Astrocyte of the cerebellum (primary cell): ENCODE measurements at regions not wholly inside any gene's neighbourhood (a gene's known extent, or its start where the extent isn't known, plus 50 kb on each side); places are given as distances from the start of the nearest gene placed in this dataset.
"Not testable (repeated sequence)": the region's sequence is repeated elsewhere in the genome, so short reads cannot be mapped to it uniquely, and the experiment has no call there.

Source experiments
- DNase-seq: peaks from one replicate; pipeline ENCODE4 v3.0.0-alpha.2; 2011; ENCODE audit warnings: low read depth
- H3K4me3 ChIP-seq: 2 replicates; pipeline ENCODE4 v1.5.1; 2011; ENCODE audit warnings: mild to moderate bottlenecking, low read depth, low read length, moderate library complexity
- in situ Hi-C: cut with HindIII; loops from 2 replicates; pipeline ENCODE4 v1.10.0; 2017; ENCODE audit warnings: low sequenced_read_pairs
- TF ChIP-seq, protein P1 (sequence below): IDR thresholded peaks from 2 replicates; pipeline ENCODE4 v1.5.1; 2012; ENCODE audit warnings: low read length, low read depth, moderate library complexity, mild to moderate bottlenecking; ENCODE audit errors: missing control alignments

DNA sequence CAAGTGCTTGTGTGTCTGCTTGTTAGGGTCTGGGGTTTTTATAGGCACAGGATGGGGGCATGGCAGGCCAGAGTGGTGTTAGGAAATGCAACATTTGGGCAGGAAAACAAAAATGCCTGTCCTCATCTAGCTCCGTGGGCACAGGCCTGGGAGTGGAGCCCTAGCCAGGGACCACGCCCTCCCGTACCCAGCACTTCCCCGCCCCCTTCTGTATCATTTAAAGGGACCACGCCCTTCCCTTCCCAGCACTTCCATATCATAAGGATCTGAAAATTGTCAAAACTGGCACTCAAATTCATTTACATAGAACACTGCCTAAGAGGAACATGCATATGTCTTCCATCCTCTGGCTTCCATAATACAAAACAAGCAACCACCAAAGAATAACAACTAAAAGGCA is 185.8 kb downstream of the B3GLCT start:
- TF ChIP-seq, protein P1, sequence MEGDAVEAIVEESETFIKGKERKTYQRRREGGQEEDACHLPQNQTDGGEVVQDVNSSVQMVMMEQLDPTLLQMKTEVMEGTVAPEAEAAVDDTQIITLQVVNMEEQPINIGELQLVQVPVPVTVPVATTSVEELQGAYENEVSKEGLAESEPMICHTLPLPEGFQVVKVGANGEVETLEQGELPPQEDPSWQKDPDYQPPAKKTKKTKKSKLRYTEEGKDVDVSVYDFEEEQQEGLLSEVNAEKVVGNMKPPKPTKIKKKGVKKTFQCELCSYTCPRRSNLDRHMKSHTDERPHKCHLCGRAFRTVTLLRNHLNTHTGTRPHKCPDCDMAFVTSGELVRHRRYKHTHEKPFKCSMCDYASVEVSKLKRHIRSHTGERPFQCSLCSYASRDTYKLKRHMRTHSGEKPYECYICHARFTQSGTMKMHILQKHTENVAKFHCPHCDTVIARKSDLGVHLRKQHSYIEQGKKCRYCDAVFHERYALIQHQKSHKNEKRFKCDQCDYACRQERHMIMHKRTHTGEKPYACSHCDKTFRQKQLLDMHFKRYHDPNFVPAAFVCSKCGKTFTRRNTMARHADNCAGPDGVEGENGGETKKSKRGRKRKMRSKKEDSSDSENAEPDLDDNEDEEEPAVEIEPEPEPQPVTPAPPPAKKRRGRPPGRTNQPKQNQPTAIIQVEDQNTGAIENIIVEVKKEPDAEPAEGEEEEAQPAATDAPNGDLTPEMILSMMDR = no peak
- in situ Hi-C loops = no loop called here
- DNase-seq = no peak
- no peak overlapping the region for H3K4me3 ChIP-seq

DNA sequence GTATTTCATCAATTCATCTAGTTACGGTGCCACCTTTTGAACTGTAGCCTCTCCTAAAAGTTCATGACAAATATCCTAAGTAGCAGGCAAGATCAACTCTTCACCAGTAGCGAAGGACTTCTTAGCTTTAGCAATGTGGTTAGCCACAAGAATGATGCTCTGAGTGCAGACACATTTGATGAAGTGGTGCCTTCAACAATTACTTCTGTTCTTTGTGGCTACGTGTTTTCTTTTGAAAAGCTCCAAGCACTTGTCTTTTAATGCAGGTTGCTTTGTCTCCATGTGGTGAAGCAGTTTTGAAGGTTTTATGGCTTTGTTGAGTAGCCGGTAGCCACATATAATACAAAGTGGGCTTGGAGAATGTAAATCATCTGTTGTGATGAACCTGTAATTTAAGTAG is 194.7 kb downstream of the B3GLCT start:
- peak; percentile 31 for DNase-seq
- TF ChIP-seq, protein P1 = no peak
- in situ Hi-C loops = no loop called here
- H3K4me3 ChIP-seq = no peak overlapping the region

DNA sequence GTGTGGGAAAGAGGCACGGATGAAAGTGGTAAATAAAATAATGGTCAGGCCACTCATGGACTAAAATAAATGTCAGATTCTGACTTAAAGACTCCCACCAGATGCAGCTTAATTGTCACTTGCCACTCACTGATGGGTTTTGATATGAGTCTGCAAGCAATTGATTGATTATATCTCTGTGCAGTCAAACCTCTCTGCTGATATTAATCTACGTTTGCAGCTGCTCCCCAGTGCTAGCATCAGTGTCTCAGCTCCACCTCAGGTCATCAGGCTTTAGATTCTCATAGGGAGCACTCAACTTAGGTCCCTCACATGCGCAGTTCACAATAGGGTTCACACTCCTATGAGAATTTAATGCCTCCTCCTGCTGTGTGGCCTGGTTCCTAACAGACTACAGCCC is 195.3 kb downstream of the B3GLCT start:
- H3K4me3 ChIP-seq = no peak overlapping the region
- in situ Hi-C loops = no loop called here
- TF ChIP-seq, protein P1 = no peak
- no peak for DNase-seq

DNA sequence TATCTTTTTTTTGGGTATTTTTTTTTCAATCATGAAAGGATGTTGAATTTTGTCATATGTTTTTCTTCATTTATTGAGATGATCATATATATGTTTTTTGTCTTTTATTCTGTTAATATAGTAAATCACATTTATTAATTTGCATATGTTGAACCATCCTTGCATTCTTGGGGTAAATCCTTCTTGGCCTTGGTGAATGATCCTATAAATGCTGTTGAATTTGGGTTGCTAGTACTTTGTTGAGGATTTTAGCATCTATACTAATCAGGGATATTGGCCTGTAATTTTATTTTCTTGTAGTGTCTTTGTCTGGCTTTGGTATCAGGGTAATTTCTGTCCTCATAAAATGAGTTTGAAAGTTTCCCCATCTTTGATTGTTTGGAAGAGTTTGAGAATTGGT is 199.9 kb downstream of the B3GLCT start:
- in situ Hi-C loops = loop anchor here (25.0 kb wide), 1 partner anchor 162 kb away; no protein-coding TSS in a partner anchor
- TF ChIP-seq, protein P1 = no peak
- no peak for DNase-seq
- no peak overlapping the region for H3K4me3 ChIP-seq

DNA sequence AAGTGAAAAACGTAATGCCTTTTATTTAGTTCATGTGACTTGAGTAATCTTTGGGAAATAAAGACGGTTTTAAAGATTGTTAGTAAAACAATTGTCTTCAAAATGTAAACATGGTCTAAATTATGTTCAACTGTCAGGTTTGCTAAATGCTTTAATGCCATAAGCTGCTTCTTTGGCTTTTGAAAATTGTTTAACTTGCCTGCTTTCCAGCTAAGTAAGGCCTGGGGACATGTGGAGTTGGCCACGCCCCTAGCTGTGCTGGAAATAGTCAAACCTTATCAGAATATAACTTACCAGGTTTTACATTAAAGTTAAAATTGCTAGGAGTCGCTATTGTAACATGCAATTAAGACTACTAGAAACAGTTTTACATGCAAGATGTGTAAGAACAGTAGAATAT is 203.9 kb downstream of the B3GLCT start:
- not testable (repeated sequence) for H3K4me3 ChIP-seq
- in situ Hi-C loops = loop anchor here (25.0 kb wide), 1 partner anchor 166 kb away; no protein-coding TSS in a partner anchor

DNA sequence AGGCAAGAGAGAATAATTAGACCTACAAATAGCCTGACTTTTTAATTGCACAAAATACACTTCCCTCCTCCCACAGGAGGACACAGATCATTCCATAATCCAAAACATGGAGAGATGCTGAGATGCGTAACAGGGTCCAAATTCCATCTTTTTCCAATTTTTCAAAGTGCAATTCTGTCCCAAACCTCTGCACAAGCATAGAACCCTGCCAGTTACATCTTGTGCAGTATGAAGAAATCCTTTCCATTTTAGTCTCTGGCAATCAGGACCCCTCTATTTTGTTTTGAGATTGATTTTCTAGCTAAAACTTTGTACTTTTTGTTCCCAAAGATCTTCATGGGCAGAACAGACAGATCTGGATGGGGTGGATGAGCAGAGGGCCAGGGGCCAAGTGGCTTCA is 209.2 kb downstream of the B3GLCT start:
- no peak for DNase-seq
- in situ Hi-C loops = loop anchor here (25.0 kb wide), 1 partner anchor 172 kb away; no protein-coding TSS in a partner anchor
- TF ChIP-seq, protein P1 = no peak
- no peak overlapping the region for H3K4me3 ChIP-seq

More for the DNA sequence above, 203.9 kb downstream of the B3GLCT start:
- DNase-seq = not testable (repeated sequence)

DNA sequence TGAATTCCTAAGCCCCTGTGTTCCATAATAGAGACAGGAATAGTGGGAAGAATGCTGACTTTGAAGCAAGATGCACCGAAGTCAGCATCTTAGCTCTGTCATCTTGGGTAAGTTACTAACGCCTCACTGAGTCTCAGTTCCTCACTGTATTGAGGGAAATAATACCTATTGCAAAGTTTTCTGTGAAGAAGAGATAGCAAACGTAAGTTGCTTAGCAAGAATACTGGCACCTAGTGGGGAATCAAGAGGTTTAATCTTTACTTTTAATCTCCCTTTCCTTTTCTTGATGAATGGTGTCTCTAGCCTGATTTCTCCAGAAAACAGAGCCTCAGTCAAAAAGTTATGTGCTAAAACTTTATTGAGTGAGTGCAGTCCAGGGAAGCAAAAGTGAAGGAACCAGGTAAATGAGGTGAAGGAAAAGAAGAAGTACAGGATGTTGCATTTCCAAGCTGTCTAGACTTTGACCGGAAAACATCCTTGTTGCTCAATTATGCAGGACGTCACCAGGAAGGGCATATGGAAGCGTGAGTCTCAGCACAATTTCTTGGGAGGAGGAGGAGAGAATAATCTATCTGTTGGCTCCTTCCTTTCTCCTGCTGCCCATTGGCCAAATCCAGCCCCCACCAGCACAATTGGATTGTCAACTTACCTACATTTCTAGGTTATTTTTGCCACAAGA is 210.0 kb downstream of the B3GLCT start:
- DNase-seq = peak; percentile 43
- no peak overlapping the region for H3K4me3 ChIP-seq
- in situ Hi-C loops = loop anchor here (25.0 kb wide), 1 partner anchor 173 kb away; no protein-coding TSS in a partner anchor
- TF ChIP-seq, protein P1 = peak; percentile 19
